ENCODE measurements at regions not wholly inside any gene's neighbourhood (a gene's known extent, or its start where the extent isn't known, plus 50 kb on each side); places are given as distances from the start of the nearest gene placed in this dataset.
"Not testable (repeated sequence)": the region's sequence is repeated elsewhere in the genome, so short reads cannot be mapped to it uniquely, and the experiment has no call there.

- DNase-seq (ENCODE audit: low spot score): no peak
These were observed 89.1 kb downstream of the CRYGS start for GRCh38 chr3:186454881-186455703.

GRCh38 chr3:186453531-186453930 is 90.6 kb downstream of the CRYGS start:
- DNase-seq (ENCODE audit: low spot score): no peak

- peak; percentile 23 for DNase-seq (ENCODE audit: low spot score)
These were observed 90.5 kb upstream of the DGKG start for GRCh38 chr3:186452517-186452916.

GRCh38 chr3:186451371-186451770 is 89.3 kb upstream of the DGKG start:
- DNase-seq (ENCODE audit: low spot score): no peak

- no peak for DNase-seq (ENCODE audit: low spot score)
These were observed 82.9 kb upstream of the DGKG start for GRCh38 chr3:186444974-186445373.

- DNase-seq (ENCODE audit: low spot score): no peak
These were observed 82.3 kb upstream of the DGKG start for GRCh38 chr3:186444288-186444687.

GRCh38 chr3:186442979-186443378 is 80.9 kb upstream of the DGKG start:
- not testable (repeated sequence) for DNase-seq (ENCODE audit: low spot score)

- DNase-seq (ENCODE audit: low spot score): no peak
These were observed 80.1 kb upstream of the DGKG start for GRCh38 chr3:186442162-186442561.

- no peak for DNase-seq (ENCODE audit: low spot score)
These were observed 78.9 kb upstream of the DGKG start for GRCh38 chr3:186440891-186441290.

- DNase-seq (ENCODE audit: low spot score): no peak
These were observed 77.7 kb upstream of the DGKG start for GRCh38 chr3:186439725-186440124.

- not testable (repeated sequence) for DNase-seq (ENCODE audit: low spot score)
These were observed 73.3 kb upstream of the DGKG start for GRCh38 chr3:186435332-186435731.

GRCh38 chr3:186432944-186433732 is 71.1 kb upstream of the DGKG start:
- no peak for DNase-seq (ENCODE audit: low spot score)

GRCh38 chr3:186432189-186432588 is 70.2 kb upstream of the DGKG start:
- peak; percentile 10 for DNase-seq (ENCODE audit: low spot score)

GRCh38 chr3:186427627-186428281 is 65.7 kb upstream of the DGKG start:
- no peak for DNase-seq (ENCODE audit: low spot score)

GRCh38 chr3:186425788-186426730 is 64.0 kb upstream of the DGKG start:
- DNase-seq (ENCODE audit: low spot score): peak; percentile 16

GRCh38 chr3:186421946-186422345 is 59.9 kb upstream of the DGKG start:
- DNase-seq (ENCODE audit: low spot score): no peak

GRCh38 chr3:186418671-186419145 is 56.7 kb upstream of the DGKG start:
- no peak for DNase-seq (ENCODE audit: low spot score)

GRCh38 chr3:186417791-186418190 is 55.8 kb upstream of the DGKG start:
- DNase-seq (ENCODE audit: low spot score): peak; percentile 55

- DNase-seq (ENCODE audit: low spot score): peak; percentile 12
These were observed 52.8 kb upstream of the DGKG start for GRCh38 chr3:186414735-186415419.

GRCh38 chr3:186413615-186414415 is 51.8 kb upstream of the DGKG start:
- no peak for DNase-seq (ENCODE audit: low spot score)
